GM19463 (cell line): ENCODE measurements at regions not wholly inside any gene's neighbourhood (a gene's known extent, or its start where the extent isn't known, plus 50 kb on each side); places are given as distances from the start of the nearest gene placed in this dataset.
"Not testable (repeated sequence)": the region's sequence is repeated elsewhere in the genome, so short reads cannot be mapped to it uniquely, and the experiment has no call there.

ENCODE experiments used
- ATAC-seq: cut with Tn5 transposase; IDR thresholded peaks from one replicate; pipeline ENCODE4 v1.9.1; 2021; ENCODE audit warnings: mild to moderate bottlenecking, moderate library complexity; ENCODE audit not compliant: unreplicated experiment

DNA sequence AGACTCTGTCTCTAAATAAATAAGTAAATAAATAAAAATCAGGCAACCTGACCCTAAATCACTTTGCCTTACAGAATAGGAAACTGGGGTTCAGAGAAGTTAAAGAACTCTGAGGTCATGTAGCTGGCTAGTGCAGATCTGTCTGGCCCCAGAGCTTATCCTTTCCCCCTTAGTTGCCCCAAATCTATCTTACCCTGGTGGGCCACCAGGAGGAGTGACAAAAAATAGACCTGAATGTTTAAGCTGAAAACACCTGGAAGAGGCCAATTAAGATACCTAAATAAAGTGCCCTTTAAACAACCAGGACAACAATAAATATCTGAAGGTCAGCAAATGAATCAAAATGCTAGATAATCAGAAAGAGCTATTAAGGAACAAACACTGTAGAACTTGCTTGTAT, 59.7 kb downstream of the TEX35 start:
- ATAC-seq = no peak

- peak; percentile 69 for ATAC-seq
Measured at GRCh38 chr1:178573330-178573729, 60.4 kb downstream of the TEX35 start.

DNA sequence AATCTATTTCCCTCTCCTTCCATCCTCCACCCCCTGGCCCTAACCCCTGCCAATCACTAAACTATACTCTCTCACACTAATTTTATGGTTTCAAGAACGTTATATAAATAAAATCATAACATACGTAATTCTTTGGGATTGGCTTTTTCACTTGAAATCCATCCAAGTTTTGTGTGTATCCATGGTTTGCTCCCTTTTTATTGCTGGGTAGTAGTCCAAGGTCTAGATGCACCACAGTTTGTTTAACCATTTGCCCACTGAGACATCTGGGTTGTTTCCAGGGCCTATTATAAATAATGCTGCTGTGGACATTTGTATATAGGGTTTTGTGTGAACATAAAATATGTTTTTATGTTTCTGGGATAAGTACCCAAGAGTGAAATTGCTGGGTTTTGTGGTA, 61.4 kb downstream of the TEX35 start:
- ATAC-seq = no peak

DNA sequence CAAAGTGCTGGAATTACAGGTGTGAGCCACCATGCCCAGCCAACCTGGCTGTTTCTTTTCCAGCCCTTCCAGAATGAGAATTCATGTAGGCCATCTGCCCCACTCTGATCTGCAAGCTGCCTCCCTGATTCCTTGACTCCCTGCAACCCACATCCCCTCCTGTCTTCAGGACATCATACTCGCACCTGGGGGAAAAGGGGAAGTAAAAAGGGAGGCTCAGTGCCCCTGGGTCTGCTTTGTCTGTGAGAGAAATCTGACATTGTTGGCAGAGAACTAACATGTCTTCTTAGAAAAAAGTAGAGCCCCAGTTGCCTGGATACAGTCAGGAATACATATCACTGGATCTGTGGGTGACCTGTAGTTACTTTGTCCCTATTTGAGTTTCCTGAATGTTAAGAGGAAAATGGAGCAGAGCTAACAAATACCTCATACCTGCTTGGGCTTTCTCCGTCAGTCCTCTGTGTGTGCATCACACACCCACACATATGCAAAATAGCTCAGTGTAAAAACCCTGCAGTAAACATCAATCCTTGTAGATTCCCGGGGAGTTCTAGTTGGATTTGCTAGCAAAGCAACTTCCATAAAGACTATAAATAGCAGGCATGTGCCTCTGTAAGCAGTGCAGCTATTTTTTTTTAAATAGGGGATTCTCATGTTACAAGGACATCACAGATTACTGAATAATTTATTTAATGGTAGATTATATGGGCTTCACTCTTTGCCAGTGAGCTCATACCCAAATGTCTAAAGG, 62.9 kb downstream of the TEX35 start:
- ATAC-seq = peak; percentile 32

GRCh38 chr1:178576841-178577240, 63.9 kb downstream of the TEX35 start:
- no peak for ATAC-seq

DNA sequence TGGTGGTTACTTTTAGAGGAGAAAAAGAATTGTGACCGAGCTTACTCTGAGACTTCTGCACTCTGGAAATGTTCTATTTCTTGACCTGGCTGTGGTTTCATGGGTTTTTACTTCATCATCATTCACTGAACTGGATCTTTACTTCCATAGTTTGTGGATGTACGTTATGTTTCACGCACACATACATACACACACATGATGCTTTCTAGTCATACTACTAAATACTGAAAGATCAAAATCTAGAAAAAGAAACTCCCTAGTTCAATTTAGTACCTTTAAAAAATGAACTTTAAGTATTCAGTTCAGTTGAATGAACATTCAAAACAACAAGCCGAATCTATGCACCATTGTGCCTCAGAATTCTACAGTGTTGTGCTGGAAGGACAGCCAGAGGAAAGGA, 65.0 kb downstream of the TEX35 start:
- ATAC-seq = no peak

DNA sequence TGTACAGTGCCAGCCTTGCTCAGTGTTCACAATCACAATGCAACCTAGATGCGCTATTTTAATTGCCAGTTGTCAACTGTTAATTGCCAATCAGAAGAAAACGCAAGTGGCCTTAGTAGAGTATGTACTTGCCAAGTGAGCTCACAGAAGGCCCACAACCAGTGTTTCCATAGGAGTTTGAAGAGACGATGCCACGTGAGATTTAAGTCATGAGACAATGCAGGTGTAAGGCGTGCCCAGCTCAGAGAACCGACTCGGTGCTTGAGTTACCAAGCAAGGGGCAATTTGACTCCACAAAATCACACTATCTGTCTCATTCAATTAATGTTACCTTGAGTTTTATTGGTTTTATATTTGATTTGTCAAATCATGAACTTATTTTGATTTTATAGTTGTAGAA, 65.6 kb downstream of the TEX35 start:
- ATAC-seq = no peak

DNA sequence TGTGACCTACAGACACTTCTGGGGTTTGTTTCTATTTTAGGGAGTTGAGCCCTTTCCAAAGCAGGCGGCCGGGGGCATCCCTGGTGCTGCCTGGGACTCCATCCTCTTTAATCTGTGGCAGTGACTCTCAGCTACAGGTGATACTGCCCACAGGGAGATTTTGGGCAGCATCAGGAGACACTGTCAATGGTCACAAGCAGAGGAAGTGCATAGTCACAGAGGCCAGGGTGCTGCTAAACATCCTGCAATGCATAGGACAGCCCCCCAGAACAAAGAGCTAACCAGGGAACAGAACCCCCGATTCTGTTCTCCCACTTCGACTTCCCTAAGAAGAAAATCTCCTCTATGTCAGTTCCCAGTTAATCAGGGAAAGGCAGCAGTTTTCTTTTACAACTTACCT, 66.2 kb downstream of the TEX35 start:
- no peak for ATAC-seq

DNA sequence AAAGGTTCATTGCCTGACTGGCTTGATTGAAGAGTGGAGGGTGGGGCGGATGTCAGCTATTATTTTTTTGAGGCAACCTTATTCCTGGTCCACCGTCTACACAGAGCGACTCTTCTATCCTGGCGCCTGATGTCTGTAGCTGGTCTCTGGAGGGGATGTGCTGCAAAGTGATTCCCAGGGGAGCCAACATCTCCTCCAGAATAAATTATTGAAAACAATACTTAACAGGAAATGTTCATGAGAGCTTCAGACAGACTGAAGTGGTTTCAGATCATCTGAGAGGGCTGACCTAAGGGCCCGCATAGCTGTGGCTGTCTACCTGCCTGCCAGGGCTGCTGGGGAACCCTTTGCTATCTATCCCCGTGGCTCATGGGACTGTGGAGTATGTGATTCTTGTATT, 66.7 kb downstream of the TEX35 start:
- ATAC-seq = peak; percentile 37

- no peak for ATAC-seq
Measured at GRCh38 chr1:178580096-178580495, 67.2 kb downstream of the TEX35 start.

DNA sequence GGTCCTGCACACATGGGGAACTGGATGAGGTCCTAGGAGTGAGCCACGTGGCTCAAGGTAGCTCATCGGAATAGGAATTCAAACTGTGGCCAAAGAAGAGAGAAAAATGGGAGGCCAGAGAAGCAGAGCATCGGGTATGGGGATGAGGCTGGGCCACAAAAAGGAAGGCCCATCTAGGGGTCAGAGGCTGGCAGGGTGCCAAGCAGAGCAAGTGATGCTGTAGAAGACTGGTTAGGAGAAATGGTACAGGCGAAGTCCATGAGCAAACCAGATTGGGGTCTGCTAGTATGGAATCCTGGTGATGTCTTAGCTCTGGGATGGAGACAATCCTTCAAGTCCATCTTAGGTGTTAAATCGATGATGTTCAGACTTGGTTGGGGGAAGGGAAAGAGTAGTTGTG, 68.0 kb downstream of the TEX35 start:
- ATAC-seq = no peak

DNA sequence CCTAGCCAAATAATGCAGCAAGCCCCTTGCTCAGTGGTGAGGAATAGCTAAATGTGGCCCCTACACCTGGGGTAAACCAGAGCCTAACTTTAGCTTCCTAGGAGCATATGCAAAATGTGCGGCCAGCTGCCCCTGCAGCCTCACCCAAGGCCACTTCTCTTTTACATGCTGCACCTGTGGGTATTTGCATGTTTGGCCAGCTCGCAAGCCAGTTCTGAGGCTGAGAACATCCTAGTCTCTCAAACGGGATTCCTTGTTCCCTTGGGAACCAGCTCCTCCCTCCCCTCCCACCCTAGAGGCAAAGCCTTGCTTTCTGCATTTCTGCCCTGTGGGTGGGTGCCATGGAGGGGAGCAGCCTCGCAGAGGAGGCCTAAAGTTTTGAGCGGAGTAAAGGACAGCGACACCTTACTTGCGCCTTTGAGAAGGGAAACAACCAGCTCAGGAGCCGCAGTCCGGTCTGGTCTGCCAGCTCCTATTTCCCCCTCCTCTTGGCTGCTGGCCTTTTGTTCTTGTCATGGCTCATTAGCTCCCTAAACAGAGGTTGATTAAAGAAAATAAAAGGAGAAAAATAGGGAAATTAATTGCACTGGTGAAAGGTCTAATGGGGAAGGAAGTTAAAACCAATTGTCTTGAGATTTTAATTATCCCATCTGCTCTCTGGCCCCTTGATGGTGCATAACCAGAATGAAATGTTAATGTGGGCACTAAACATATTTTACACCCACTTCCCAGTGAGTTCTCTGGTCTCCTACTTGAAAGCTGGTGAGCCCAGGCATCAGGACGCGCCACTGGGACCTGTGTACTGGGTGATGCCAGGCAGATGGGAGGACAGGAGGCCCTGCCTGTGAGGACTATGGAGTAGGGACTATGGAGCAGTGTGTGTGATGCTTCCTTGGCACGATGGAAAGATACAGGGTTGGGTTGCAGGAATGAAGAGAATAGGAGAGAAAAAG, 68.7 kb downstream of the TEX35 start:
- peak; percentile 84 for ATAC-seq

GRCh38 chr1:178587096-178587495, 74.2 kb downstream of the TEX35 start:
- no peak for ATAC-seq

- ATAC-seq = no peak
Measured at GRCh38 chr1:178587975-178588374, 75.1 kb downstream of the TEX35 start.

- ATAC-seq = not testable (repeated sequence)
Measured at GRCh38 chr1:178589042-178589441, 76.1 kb downstream of the TEX35 start.

DNA sequence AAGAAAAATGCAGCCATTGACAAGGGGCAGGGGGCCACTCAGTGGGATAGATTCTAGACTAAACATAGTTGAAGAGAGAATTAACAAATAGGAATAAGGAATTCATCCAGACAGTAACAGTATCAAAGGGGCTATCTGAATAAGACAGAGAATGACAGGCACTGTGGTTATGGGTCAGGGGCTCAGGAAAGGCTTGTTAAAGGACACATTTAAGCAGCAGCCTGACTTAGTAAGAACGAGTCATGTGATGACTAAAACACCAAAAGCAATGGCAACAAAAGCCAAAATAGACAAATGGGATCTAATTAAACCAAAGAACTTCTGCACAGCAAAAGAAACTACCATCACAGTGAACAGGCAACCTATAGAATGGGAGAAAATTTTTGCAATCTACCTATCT, 78.9 kb downstream of the TEX35 start:
- not testable (repeated sequence) for ATAC-seq

GRCh38 chr1:178593515-178593914, 80.6 kb downstream of the TEX35 start:
- ATAC-seq = no peak

- no peak for ATAC-seq
Measured at GRCh38 chr1:178594133-178594532, 81.2 kb downstream of the TEX35 start.

GRCh38 chr1:178595491-178595890, 82.6 kb downstream of the TEX35 start:
- no peak for ATAC-seq

- ATAC-seq = no peak
Measured at GRCh38 chr1:178599087-178599486, 86.2 kb downstream of the TEX35 start.

DNA sequence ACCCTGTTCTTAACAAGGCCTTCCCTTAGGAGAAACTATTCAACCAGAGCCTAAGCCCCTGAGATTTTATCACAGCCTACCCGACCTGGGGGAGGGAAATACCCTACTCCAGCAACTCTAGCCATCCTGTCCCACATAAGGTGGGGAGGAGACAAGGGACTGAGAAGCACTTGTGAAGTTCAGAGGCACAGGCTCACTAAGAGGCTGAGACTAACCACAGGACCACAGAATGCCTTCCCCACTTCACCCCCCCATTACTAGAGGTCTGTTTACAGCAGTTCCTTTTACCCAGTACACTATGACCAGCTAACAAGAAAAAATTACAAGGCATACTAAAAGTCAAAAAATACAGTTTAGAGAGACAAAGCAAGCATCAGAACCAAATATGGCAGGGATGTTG, 86.8 kb downstream of the TEX35 start:
- ATAC-seq = peak; percentile 84

- no peak for ATAC-seq
Measured at GRCh38 chr1:178603926-178604325, 91.0 kb downstream of the TEX35 start.
